Stomach (tissue), 8 donors: ENCODE measurements at regions not wholly inside any gene's neighbourhood (a gene's known extent, or its start where the extent isn't known, plus 50 kb on each side); places are given as distances from the start of the nearest gene placed in this dataset.
A peak's percentile ranks its signal among the peaks of the same experiment; 100 is the strongest.

ENCODE experiments used
- DNase-seq, 2 donors: peaks; one replicate each; pipeline versions ENCODE4 v3.0.0 to v3.0.0-alpha.2; 2013 to 2019
- H3K27ac ChIP-seq, 5 donors: fragments of 200-600 bp in 4 of 5; sonication (generic) in 4 of 5; one replicate each; pipeline ENCODE4 v1.5.1; 2013 to 2019; ENCODE audit warnings: mild to moderate bottlenecking in 1 of 5, moderate library complexity in 1 of 5
- H3K27me3 ChIP-seq, 3 donors: fragments of 200-600 bp; sonication (generic); one replicate each; pipeline ENCODE4 v1.5.1; 2017 to 2019; ENCODE audit warnings: mixed run types in 1 of 3
- H3K36me3 ChIP-seq, 4 donors: fragments of 200-600 bp; sonication (generic); 1 replicate in 3 of 4; 2 replicates in 1 of 4; pipeline ENCODE4 v1.5.1; 2016 to 2019
- H3K4me1 ChIP-seq, 4 donors: fragments of 200-600 bp; sonication (generic); one replicate each; pipeline ENCODE4 v1.5.1; 2016 to 2019
- H3K4me3 ChIP-seq, 4 donors: fragments of 200-600 bp; sonication (generic) in 3 of 4; one replicate each; pipeline ENCODE4 v1.5.1; 2016 to 2019; ENCODE audit warnings: mild to moderate bottlenecking in 1 of 4
- H3K9me3 ChIP-seq, 4 donors: fragments of 200-600 bp; sonication (generic); one replicate each; pipeline ENCODE4 v1.5.1; 2016 to 2019
- EP300 ChIP-seq: sonication (generic); formaldehyde crosslinking; IDR thresholded peaks from one replicate; pipeline ENCODE4 v1.6.1; 2017; ENCODE audit warnings: antibody characterized with exemption
- POLR2A ChIP-seq, 4 donors: fragments of 450-650 bp; IDR thresholded peaks; one replicate each; pipeline ENCODE4 v1.6.1; 2016; ENCODE audit warnings: antibody characterized with exemption in 4 of 4, control low read depth in 2 of 4, mild to moderate bottlenecking in 1 of 4, moderate library complexity in 1 of 4
- POLR2AphosphoS5 ChIP-seq, 3 donors: sonication (generic); formaldehyde crosslinking; IDR thresholded peaks; one replicate each; pipeline ENCODE4 v1.6.1; 2016; ENCODE audit warnings: antibody characterized with exemption in 3 of 3
- WGBS, 5 donors: extraction: QIAGEN DNeasy Blood & Tissue Kit in 3 of 5; methylation state at CpG; one replicate each; pipeline versions ENCODE4 v1.1.5 to v1.1.7; 2013 to 2018; 5-methylcytosine and 5-hydroxymethylcytosine counted together
- intact Hi-C: fragments of 100-400 bp; cut with DNase I; formaldehyde crosslinking; loops from one replicate; pipeline ENCODE4 v1.15.1; 2023; ENCODE audit warnings: low total_unique reads
- TF ChIP-seq, protein P1 (sequence below), 7 experiments: fragments of 450-650 bp in 4 of 7; fragments of 200-600 bp in 3 of 7; sonication (generic) in 3 of 7; IDR thresholded peaks; one replicate each; pipeline ENCODE4 v1.5.1; 2016 to 2019; ENCODE audit warnings: antibody characterized with exemption in 7 of 7, control low read depth in 2 of 7, mild to moderate bottlenecking in 1 of 7
- donor health status: healthy with polysubstance abuse.
- donor health status: Bipolar disorder and iron deficiency.
- donor health status: healthy.

DNA sequence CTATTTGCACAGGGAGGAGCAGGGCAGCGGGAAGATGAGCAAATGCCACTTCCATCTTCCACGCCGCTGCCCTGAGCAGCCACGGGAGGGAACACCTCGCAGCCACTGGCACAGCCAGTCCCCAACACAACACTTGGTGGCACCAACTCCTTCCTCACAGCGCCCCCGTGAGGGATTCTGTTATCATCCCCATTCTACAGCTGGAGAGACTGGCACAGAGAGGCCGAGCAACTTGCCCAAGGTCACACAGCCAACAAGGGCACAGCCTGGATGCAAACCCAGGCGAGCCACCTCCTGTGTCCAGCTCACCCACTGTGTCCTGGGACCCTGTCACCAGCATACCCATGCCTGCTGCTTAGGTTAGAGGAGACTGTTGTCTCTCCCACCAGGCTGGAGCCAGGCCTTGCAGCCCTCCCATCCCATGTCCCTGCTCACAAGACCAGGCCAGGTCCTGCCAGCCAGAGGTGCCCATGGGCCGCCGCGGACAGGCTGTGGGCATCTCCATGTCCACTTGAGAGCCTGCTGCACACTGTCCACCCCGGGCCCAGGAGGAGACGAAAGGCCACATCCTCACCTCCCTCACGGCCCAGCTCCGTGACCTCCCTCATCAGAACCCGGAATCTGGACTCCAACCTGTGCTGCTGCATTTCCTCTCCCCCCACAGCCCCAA is 57.0 kb downstream of the NCOR2 start:
- Histone ChIP-seq H3K27ac (peak overlapping the region; percentile 48 to 87 (median 80)), H3K4me3 (no peak overlapping the region), H3K36me3 (no peaks in the 10 kb centered on the region), H3K27me3 (no peaks in the 10 kb centered on the region), H3K9me3 (no peaks in the 10 kb centered on the region), H3K4me1 (peaks cover 69 to 100% (median 89%) of the 10 kb centered on the region in 4 donors)
- intact Hi-C loops = no loop called here
- TF ChIP-seq, protein P1, sequence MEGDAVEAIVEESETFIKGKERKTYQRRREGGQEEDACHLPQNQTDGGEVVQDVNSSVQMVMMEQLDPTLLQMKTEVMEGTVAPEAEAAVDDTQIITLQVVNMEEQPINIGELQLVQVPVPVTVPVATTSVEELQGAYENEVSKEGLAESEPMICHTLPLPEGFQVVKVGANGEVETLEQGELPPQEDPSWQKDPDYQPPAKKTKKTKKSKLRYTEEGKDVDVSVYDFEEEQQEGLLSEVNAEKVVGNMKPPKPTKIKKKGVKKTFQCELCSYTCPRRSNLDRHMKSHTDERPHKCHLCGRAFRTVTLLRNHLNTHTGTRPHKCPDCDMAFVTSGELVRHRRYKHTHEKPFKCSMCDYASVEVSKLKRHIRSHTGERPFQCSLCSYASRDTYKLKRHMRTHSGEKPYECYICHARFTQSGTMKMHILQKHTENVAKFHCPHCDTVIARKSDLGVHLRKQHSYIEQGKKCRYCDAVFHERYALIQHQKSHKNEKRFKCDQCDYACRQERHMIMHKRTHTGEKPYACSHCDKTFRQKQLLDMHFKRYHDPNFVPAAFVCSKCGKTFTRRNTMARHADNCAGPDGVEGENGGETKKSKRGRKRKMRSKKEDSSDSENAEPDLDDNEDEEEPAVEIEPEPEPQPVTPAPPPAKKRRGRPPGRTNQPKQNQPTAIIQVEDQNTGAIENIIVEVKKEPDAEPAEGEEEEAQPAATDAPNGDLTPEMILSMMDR (IDR thresholded peaks at IDR 0.05) = no peak
- TF ChIP-seq POLR2AphosphoS5 (IDR thresholded peaks at IDR 0.05) = no peak
- DNase-seq = peak in 1 of 2 donors; percentile 34
- WGBS, 5 donors = 72 to 85% (median 80%) methylated on average over 16 to 17 of the region's 17 CpGs

GRCh38 chr12:124509676-124510300 is 57.6 kb downstream of the NCOR2 start:
- Histone ChIP-seq H3K4me1 (peaks cover 74 to 100% (median 93%) of the 10 kb centered on the region in 4 donors), H3K4me3 (no peak overlapping the region), H3K36me3 (no peaks in the 10 kb centered on the region), H3K9me3 (no peaks in the 10 kb centered on the region), H3K27me3 (no peaks in the 10 kb centered on the region), H3K27ac (peak overlapping the region; percentile 48 to 87 (median 80))
- no peak for TF ChIP-seq EP300
- TF ChIP-seq POLR2AphosphoS5 (IDR thresholded peaks at IDR 0.05) = peak; percentile 18 to 42 (median 38)
- 25 to 53% (median 39%) methylated on average over 3 to 16 of the region's 16 CpGs for WGBS, 5 donors
- intact Hi-C loops = loop anchor here (10.0 kb wide), 1 partner anchor 55 kb away; the partner anchor contains the start of gene NCOR2
- peak; percentile 65 to 80 for DNase-seq

DNA sequence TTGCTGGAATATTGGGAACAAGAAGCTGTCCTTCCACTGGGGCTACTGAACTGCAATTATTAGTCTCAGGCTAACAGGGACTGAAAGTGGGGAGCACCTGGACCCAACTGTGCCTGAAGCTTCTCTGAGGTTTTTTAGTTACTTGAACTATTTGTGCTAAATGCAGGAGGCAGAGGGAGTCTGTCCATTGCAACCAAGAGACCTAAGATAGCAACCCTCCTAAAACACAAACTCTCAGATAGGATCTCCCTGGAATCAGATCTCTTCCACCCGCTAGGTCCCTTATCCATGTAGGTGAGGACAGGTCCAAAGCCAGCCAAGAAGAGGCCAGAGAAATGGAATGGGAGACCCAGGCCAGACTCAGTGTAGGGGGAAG is 58.1 kb downstream of the NCOR2 start:
- Histone ChIP-seq H3K9me3 (no peaks in the 10 kb centered on the region), H3K4me1 (peaks cover 78 to 100% (median 97%) of the 10 kb centered on the region in 4 donors), H3K27ac (peak overlapping the region; percentile 48 to 87 (median 80)), H3K36me3 (no peaks in the 10 kb centered on the region), H3K4me3 (no peak overlapping the region), H3K27me3 (no peaks in the 10 kb centered on the region)
- WGBS, 5 donors = 63 to 73% (median 70%) methylated on average over 1 of the region's 1 CpG
- TF ChIP-seq EP300 (no peak), POLR2AphosphoS5 (IDR thresholded peaks at IDR 0.05) (no peak), POLR2A (IDR thresholded peaks at IDR 0.05) (no peak)
- TF ChIP-seq, protein P1 (IDR thresholded peaks at IDR 0.05) = no peak
- no peak for DNase-seq
- intact Hi-C loops = loop anchor here (10.0 kb wide), 1 partner anchor 56 kb away; the partner anchor contains the start of gene NCOR2

DNA sequence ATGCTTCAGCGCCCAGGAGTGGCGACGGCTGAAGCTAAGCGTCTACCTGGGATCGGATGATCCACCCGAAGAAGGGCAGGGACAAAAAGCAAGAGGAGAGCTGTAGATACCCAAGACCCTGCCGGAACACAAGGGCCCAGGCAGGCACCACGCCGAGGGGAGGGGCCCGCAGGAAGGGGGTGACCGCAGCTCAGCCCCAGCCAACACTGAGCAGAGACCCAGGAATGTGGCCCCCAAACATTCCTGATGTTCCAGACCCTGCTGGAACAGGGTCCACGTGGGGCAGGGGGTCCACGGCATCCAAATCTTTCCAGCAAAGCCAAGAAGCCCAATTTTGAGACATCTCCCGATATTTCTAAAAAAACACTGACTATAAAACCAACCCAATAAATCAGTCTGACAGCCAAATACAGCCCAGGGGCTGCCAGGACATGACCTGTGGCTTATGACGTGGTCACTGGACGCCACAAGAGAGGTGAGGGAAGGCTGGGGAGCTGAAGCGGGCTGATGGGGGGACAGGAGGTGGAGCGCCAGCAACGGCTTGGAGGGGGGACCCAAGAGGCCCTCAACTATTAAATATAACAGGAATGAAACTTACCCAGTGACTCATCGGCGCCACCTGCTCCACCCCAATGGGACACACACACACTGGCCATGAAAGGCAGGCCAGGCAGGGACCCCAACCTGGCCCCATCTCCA is 58.9 kb downstream of the NCOR2 start:
- H3K27me3 ChIP-seq = no peaks in the 10 kb centered on the region
- DNase-seq = peak in 1 of 2 donors; percentile 67
- peaks cover 78 to 98% (median 92%) of the 10 kb centered on the region in 4 donors for H3K4me1 ChIP-seq
- intact Hi-C loops = loop anchor here (10.0 kb wide), 1 partner anchor 56 kb away; the partner anchor contains the start of gene NCOR2
- peak overlapping the region; percentile 19 to 87 (median 80) for H3K27ac ChIP-seq
- H3K9me3 ChIP-seq = no peaks in the 10 kb centered on the region
- no peak overlapping the region for H3K4me3 ChIP-seq
- WGBS, 5 donors = 60 to 76% (median 69%) methylated on average over 20 to 21 of the region's 21 CpGs
- no peak for TF ChIP-seq EP300
- TF ChIP-seq, protein P1 (IDR thresholded peaks at IDR 0.05) = no peak
- TF ChIP-seq POLR2A (IDR thresholded peaks at IDR 0.05) = no peak
- TF ChIP-seq POLR2AphosphoS5 (IDR thresholded peaks at IDR 0.05) = no peak
- no peaks in the 10 kb centered on the region for H3K36me3 ChIP-seq
